LNCaP clone FGC (cell line): ENCODE measurements at regions not wholly inside any gene's neighbourhood (a gene's known extent, or its start where the extent isn't known, plus 50 kb on each side); places are given as distances from the start of the nearest gene placed in this dataset.

Experiments used
- DNase-seq: peaks from one replicate; pipeline ENCODE4 v3.0.0-alpha.2; 2011; ENCODE audit warnings: low read depth
- H3K4me3 ChIP-seq: 2 replicates; pipeline ENCODE4 v1.5.1; 2011; ENCODE audit warnings: mild to moderate bottlenecking, low read depth, low read length, control low read depth
- CTCF ChIP-seq: IDR thresholded peaks from 2 replicates; pipeline ENCODE4 v1.5.1; 2012; ENCODE audit warnings: mild to moderate bottlenecking; ENCODE audit not compliant: control insufficient read depth, insufficient read depth; ENCODE audit errors: extremely low read depth

DNA sequence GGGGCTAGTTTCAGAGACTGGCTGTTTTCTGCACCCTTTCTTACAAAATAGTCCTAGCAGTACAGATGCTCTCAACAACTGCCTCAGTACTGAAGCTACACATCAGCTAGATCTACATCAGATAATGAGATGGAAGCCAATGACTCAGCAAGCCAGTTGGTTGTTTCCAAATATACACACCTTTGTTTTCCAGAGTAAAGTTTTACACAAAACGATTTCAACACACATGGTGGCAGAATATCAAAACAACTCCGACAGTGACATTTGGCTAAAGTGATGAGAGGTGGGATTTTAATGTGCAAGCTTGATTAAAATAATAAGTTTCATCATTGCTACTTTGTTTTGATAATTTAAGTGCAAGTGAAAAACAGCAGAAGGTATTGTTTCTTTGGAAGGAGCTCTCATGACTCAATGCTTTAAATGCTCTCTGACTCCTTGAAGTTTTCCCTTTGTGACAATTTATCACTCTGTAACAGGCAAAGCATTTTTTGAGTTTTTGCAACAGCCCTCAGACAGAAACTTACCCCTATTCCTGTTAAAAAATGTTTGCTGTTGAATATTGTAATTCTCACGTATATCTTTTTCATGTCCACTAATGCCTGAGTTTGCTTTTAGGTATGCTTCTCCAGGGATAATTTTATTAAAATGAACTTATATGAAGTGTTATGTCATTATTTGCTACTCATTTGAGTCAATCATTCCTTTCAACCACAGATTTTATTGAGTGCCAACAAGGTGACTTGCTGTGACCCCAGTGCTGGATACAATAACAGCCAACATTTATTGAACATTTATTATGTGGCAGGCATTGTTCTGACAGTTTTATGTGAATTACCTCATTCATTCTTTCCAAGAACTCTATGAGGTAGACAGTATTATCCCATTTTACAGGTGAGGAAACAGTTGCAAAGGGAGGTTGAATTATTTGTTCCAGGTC is 882.0 kb downstream of the TFAP2A start:
- no peak overlapping the region for H3K4me3 ChIP-seq
- no peak for TF ChIP-seq CTCF
- no peak for DNase-seq

GRCh38 chr6:9527679-9528286 is 887.1 kb downstream of the TFAP2A start:
- no peak overlapping the region for H3K4me3 ChIP-seq
- DNase-seq = no peak
- TF ChIP-seq CTCF = no peak

DNA sequence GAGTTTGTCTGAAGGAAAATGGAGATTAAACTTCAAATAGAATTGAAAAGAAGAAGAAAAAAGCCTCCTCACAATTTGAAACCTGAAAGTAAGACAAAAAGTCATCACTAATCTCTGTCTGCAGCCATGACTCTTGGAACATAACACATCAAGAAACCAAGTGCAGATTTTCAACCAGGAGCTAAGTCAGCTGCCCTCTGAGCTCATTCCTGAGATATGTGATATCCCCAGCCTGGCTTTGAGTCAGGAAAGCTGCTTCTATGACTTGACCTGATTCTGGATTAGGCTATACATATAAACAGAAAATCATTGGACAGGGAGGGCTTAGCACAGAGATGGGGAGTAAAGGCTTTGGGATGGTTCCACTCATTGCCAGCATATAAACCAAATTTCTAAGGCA is 891.4 kb downstream of the TFAP2A start:
- H3K4me3 ChIP-seq = no peak overlapping the region
- DNase-seq = no peak
- no peak for TF ChIP-seq CTCF

DNA sequence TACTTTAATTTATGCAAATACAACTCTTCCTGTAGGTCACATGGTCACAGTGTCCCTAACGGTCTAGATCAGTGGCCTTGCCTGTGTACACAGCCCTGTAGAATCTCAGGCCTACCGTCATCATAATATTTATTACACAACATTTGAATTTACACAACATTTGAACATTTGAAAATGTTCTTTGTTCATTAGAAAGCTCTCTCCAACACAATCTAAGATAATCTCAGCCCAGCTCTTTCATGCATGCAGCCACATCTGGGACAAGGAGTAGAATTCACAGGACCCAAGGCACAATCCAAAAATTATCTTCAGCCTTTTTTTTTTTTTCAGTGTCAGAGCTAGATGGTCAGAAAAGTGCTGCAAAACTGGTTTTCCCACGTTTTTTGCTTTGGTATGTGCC is 892.8 kb downstream of the TFAP2A start:
- no peak for TF ChIP-seq CTCF
- no peak for DNase-seq
- H3K4me3 ChIP-seq = no peak overlapping the region

GRCh38 chr6:9521152-9521530 is 893.7 kb downstream of the TFAP2A start:
- DNase-seq = no peak
- no peak for TF ChIP-seq CTCF
- H3K4me3 ChIP-seq = no peak overlapping the region

- no peak overlapping the region for H3K4me3 ChIP-seq
- no peak for DNase-seq
- TF ChIP-seq CTCF = no peak
These were observed 894.3 kb downstream of the TFAP2A start for GRCh38 chr6:9520417-9521151.
